ENCODE measurements at regions not wholly inside any gene's neighbourhood (a gene's known extent, or its start where the extent isn't known, plus 50 kb on each side); places are given as distances from the start of the nearest gene placed in this dataset.
"Not testable (repeated sequence)": the region's sequence is repeated elsewhere in the genome, so short reads cannot be mapped to it uniquely, and the experiment has no call there.

GRCh38 chr2:47295131-47295980 is 73.8 kb upstream of the EPCAM start:
- DNase-seq (ENCODE audit: low read depth in 2 of 2) = no peak

- DNase-seq (ENCODE audit: low read depth in 2 of 2) = no peak
These were observed 75.1 kb upstream of the EPCAM start for GRCh38 chr2:47293976-47294375.

GRCh38 chr2:47288864-47289263 is 80.2 kb upstream of the EPCAM start:
- no peak for DNase-seq (ENCODE audit: low read depth in 2 of 2)

GRCh38 chr2:47283659-47284058 is 85.5 kb upstream of the EPCAM start:
- no peak for DNase-seq (ENCODE audit: low read depth in 2 of 2)

- DNase-seq (ENCODE audit: low read depth in 2 of 2) = no peak
These were observed 86.4 kb upstream of the EPCAM start for GRCh38 chr2:47282621-47283272.

- not testable (repeated sequence) for DNase-seq (ENCODE audit: low read depth in 2 of 2)
These were observed 89.6 kb upstream of the EPCAM start for GRCh38 chr2:47279525-47279924.

- DNase-seq (ENCODE audit: low read depth in 2 of 2) = no peak
These were observed 91.1 kb upstream of the EPCAM start for GRCh38 chr2:47277987-47278386.

- DNase-seq (ENCODE audit: low read depth in 2 of 2) = no peak
These were observed 91.9 kb upstream of the EPCAM start for GRCh38 chr2:47277187-47277586.

- DNase-seq (ENCODE audit: low read depth in 2 of 2) = no peak
These were observed 93.0 kb upstream of the EPCAM start for GRCh38 chr2:47276061-47276460.

- no peak for DNase-seq (ENCODE audit: low read depth in 2 of 2)
These were observed 94.9 kb upstream of the EPCAM start for GRCh38 chr2:47274054-47274782.

GRCh38 chr2:47272905-47273758 is 96.0 kb upstream of the EPCAM start:
- no peak for DNase-seq (ENCODE audit: low read depth in 2 of 2)

- peak; percentile 33 to 35 for DNase-seq (ENCODE audit: low read depth in 2 of 2)
These were observed 95.9 kb upstream of the CALM2 start for GRCh38 chr2:47272031-47272864.

GRCh38 chr2:47271054-47272000 is 95.0 kb upstream of the CALM2 start:
- no peak for DNase-seq (ENCODE audit: low read depth in 2 of 2)

- DNase-seq (ENCODE audit: low read depth in 2 of 2) = no peak
These were observed 94.1 kb upstream of the CALM2 start for GRCh38 chr2:47270421-47270820.

- no peak for DNase-seq (ENCODE audit: low read depth in 2 of 2)
These were observed 93.3 kb upstream of the CALM2 start for GRCh38 chr2:47269316-47270232.

GRCh38 chr2:47267711-47268086 is 91.4 kb upstream of the CALM2 start:
- no peak for DNase-seq (ENCODE audit: low read depth in 2 of 2)

GRCh38 chr2:47266939-47267710 is 90.8 kb upstream of the CALM2 start:
- no peak for DNase-seq (ENCODE audit: low read depth in 2 of 2)

- DNase-seq (ENCODE audit: low read depth in 2 of 2) = no peak
These were observed 89.5 kb upstream of the CALM2 start for GRCh38 chr2:47265751-47266231.

Measured in activated CD4-positive, alpha-beta T cell treated with anti-CD3 and anti-CD28 coated beads for 24 hours (primary cell).